Fibroblast of lung (primary cell): ENCODE measurements at regions not wholly inside any gene's neighbourhood (a gene's known extent, or its start where the extent isn't known, plus 50 kb on each side); places are given as distances from the start of the nearest gene placed in this dataset.

ENCODE experiments used
- CTCF ChIP-seq, 2 donors: IDR thresholded peaks in 1 of 2; conservative IDR thresholded peaks in 1 of 2; 1 replicate in 1 of 2; 2 replicates in 1 of 2; pipeline ENCODE4 v1.5.1; 2011 to 2012; ENCODE audit warnings: low read length in 2 of 2, control low read depth in 1 of 2, inconsistent platforms in 1 of 2, low read depth in 1 of 2, mild to moderate bottlenecking in 1 of 2
- EZH2 ChIP-seq: IDR thresholded peaks from 2 replicates; pipeline ENCODE4 v1.5.1; 2012; ENCODE audit warnings: low read length, control low read depth, mild to moderate bottlenecking; ENCODE audit errors: missing control alignments

- TF ChIP-seq CTCF (conservative IDR thresholded peaks at IDR 0.05 in 1 of 2, IDR thresholded peaks at IDR 0.05 in 1 of 2; ENCODE audit: low read depth in 1 of 2, low read length in 2 of 2) (no peak), EZH2 (no peak)
Measured at GRCh38 chrX:40326186-40326965, 228.6 kb upstream of the BCOR start.
